IPS-18c (cell line): ENCODE measurements at regions not wholly inside any gene's neighbourhood (a gene's known extent, or its start where the extent isn't known, plus 50 kb on each side); places are given as distances from the start of the nearest gene placed in this dataset.
"Not testable (repeated sequence)": the region's sequence is repeated elsewhere in the genome, so short reads cannot be mapped to it uniquely, and the experiment has no call there.

Experiments
- H3K4me3 ChIP-seq: 2 replicates; pipeline ENCODE4 v1.7.0; 2013; ENCODE audit warnings: low read depth, mild to moderate bottlenecking, low read length, moderate library complexity; ENCODE audit not compliant: insufficient read depth
- H3K9me3 ChIP-seq: one replicate; pipeline ENCODE4 v1.6.1; 2013; ENCODE audit warnings: mild to moderate bottlenecking, low read length, moderate library complexity; ENCODE audit not compliant: control insufficient read depth, insufficient read depth

DNA sequence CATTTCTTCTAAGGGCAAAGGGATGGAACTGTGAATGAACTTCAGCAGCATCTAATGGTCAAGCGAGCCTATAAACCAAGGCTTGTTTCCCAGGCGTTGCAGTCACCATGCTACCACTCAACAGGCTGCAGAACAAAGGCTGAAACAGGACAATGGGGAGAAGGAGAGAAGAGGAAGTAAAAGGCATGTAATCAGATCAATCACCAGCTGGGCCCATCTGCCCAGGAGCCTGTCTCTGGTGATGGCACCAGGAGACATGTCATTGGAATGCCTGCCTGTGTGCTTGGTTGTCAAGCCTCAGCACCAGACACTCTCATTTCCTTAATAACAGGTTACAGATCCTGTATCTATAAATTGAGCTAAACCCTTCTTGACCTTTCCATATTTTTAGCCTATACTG, 81.7 kb upstream of the UMPS start:
- Histone ChIP-seq H3K4me3 (no peak overlapping the region), H3K9me3 (no peaks in the 10 kb centered on the region)

DNA sequence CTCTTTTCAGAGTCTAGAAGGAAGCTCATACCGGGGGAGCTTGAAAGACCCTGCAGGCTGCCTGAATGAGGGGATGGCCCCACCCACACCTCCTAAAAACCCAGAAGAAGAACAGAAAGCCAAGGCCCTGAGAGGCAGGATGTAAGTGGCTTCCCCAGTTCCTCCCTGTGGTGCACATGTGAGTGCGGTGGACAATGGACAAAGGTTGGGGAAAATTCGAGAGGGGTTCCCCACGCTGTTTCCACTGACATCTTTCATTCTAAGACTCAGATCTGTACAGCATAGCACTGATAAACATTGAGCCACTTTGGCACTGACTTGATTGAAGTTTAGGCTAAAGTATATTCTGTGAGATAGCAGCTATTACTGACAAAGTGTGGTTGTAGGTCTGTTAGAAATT, 79.5 kb upstream of the UMPS start:
- no peak overlapping the region for H3K4me3 ChIP-seq
- H3K9me3 ChIP-seq, result no peaks in the 10 kb centered on the region

DNA sequence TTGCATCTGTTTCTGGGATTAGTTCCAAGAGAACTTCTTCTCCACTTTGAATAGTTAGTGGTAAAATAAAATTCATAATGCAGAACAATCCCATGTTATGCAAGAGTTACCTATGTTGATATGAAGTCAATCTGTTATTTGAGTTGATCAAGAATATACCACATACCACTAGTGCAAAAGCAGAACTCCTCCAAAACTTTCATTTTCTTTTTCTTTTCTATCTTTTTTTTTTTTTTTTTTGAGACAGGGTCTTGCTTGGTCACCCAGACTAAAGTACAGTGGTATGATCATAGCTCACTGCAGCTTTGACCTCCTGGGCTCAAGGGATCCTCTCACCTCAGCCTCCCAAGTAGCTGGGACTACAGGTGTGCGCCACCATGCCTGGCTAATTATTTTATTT, 78.8 kb upstream of the UMPS start:
- H3K4me3 ChIP-seq, H3K9me3 ChIP-seq: not testable (repeated sequence)

DNA sequence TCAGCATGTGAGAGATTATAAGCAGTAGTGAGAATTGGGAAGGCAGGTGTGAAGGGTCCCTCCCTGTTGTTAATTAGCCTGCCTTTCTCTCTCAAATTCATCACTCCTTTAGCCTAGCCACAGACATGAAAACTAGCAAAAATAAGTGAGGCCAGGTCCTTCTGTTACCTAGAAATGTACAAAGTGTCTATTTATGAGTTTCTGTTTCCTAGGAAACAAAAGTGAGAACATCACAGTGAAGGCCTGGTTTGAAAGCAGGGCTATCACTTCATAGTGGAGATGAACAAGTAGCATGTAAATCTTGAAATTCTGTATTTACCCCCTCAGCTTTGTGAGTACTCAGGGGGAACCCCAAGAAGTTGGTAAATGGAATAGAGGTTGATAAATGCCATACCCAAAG, 78.2 kb upstream of the UMPS start:
- no peak overlapping the region for H3K4me3 ChIP-seq
- H3K9me3 ChIP-seq, result no peaks in the 10 kb centered on the region

DNA sequence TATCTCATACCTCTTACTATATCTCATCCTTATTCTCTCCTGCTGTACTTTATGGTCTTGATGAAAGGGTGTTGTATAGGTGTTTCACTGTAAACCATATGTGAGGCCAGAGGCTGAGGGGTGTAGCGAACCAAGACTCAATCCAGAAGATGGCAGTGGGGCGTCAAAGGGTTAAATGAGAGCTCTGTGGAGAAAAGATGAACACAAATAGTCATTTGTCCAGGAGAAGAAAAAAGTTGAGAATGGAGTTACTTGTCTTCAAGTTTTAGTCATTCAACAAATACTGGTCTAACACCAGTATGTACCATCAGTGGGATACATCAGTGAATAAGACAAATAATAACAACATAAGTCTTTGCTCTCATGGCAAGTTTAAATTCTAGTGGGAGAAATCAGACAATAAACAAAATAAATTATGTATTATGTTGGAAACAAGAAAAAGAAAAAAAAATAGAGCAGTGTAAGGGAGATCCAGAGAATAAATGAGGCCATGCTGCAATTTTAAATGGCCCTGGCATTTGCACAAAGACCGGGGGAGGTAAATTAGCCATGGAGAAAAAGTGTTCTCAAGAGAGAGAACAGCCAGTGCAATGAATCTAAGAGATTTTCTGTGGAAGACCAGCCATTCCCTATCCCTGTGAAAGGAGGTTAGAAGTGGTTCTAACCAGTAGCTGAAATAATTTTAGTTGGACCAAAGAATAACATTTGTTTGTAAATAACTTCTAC, 77.0 kb upstream of the UMPS start:
- Histone ChIP-seq H3K9me3 (no peaks in the 10 kb centered on the region), H3K4me3 (no peak overlapping the region)

DNA sequence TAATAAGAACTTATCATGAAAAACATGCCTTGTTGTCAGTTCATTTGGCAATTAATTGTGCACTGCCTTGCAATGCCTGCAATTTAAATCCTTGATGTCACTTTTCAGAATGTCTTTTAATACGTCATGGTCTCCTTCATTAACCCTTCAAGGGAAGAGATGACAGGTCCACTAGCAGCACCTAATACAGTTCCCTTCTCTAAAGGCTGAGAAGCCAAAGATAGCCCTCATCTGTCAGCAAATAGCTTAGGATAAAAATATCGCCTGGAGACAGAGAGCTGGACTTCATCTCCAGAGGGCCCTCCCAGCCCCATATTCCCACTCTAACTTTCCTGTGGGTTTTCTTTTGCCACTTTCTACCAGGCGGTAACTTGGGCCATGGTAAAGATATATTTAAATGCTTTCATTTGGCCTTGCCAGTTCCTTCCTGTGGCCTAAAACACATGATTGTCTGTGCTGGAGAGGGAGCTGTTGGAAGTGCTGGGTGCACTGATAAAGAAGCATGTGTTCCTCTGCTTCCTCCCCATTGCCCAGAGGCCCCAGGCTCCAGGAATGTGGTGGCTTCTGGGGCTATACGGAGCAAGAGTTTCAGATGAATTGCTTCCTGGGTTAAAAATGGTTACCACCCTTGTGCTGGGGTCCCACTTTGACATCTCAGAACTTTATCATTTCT, 76.3 kb upstream of the UMPS start:
- H3K9me3 ChIP-seq, result no peaks in the 10 kb centered on the region
- H3K4me3 ChIP-seq, result no peak overlapping the region

DNA sequence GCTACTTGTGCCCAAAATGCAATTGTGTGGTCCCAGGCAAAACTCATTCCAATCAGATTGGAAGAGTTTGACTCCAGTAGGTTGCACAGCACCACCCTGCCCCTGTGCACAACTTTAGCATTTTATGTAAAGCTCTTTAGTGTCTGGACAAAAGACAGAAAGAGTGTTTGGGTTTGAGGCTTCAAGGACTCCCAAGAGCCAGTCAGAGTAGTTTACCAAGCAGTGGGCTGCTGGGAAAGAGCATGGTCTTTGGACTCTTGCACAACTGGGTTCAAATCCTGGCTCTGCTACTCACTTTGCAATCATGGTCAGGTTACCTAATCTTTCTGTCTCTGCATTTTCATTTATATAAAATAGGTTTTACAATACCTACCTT, 75.8 kb upstream of the UMPS start:
- Histone ChIP-seq H3K9me3 (no peaks in the 10 kb centered on the region), H3K4me3 (no peak overlapping the region)

DNA sequence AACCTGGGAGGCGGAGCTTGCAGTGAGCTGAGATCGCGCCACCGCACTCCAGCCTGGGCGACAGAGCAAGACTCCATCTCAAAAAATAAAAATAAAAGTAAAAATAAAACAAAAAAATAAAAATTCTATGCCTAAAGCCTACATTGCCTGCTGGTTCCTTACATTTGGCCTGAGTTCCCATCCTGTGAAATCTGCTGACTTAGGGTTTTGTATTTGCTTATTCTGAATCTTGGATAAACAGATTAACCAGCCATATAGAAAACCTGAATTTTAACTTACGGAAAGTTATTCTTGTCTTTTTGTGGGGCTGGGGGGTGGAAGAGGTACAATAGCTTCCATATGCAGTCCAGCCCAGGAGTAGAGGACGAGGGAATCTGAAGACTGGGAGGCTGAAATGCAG, 73.7 kb upstream of the UMPS start:
- no peak overlapping the region for H3K4me3 ChIP-seq
- H3K9me3 ChIP-seq, result no peaks in the 10 kb centered on the region

DNA sequence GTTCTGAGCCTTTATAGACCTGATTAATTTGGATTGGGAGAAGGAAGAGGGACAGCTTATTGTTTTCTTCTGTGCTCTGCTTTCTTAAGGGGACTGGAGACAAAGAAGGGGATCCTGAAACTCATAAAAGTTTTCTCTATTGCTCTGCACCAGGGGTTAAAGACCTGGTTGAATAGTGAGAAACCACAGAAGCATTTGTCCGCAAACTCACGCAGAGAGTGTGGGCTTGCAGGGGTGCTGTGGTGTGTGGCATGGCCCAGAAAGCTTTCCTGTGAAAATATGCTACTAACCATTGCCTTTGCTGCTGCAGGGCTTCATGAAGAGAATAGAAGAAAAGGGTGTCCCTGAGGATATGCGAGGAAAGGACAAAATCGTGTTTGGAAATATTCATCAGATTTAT, 73.1 kb upstream of the UMPS start:
- Histone ChIP-seq H3K4me3 (no peak overlapping the region), H3K9me3 (no peaks in the 10 kb centered on the region)

DNA sequence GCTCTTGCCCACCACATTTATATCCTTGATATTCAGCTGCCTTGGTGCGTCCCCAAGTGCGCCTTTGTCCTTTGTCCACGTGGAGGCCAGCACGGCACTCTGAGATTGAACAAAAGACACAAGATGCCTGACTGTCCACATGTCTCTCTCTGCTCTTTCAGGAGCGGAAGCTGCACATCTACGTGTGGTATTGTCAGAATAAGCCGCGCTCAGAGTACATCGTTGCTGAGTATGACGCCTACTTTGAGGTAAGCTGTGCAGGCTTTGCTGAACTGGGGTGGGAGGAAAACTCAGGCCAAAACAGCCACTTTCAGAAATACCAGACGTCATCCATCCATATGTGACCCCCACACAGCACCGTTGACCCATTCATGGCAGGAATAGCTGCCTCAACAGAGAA, 72.0 kb upstream of the UMPS start:
- Histone ChIP-seq H3K4me3 (no peak overlapping the region), H3K9me3 (no peaks in the 10 kb centered on the region)

DNA sequence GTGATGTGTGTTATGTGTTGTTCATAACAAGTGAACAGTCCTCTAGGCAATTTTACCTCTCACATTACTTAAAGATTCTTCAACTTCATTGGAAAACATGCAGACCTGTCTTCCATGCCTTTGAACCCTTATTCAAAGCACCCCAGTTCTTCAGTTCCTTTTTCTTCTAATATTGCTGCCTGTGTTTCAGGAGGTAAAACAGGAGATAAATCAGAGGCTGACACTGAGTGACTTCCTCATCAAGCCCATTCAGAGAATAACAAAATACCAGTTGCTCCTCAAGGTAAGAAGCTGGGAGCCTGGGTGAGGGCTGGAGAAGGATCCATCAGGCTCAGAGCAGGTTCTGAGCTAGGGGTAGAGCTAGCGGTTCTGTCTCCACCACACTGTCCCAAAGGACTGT, 71.1 kb upstream of the UMPS start:
- no peaks in the 10 kb centered on the region for H3K9me3 ChIP-seq

DNA sequence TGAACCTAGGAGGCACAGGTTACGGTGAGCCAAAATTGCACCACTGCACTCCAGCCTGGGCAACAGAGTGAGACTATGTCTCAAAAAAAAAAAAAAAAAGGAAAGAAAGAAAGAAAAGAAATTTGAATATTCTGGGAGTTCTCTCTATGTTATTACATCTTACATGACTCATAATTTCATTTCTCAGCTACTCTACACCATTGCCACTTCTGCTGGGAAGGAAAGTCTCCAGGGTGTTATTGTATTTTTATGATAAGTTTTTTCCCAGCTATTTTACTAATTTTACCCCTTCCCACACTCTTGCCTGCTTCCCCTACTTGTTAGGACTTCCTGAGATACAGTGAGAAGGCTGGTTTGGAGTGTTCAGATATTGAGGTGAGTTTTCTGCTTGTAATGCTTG, 69.7 kb upstream of the UMPS start:
- H3K4me3 ChIP-seq, result no peak overlapping the region
- H3K9me3 ChIP-seq, result no peaks in the 10 kb centered on the region

More for the DNA sequence above, 71.1 kb upstream of the UMPS start:
- no peak overlapping the region for H3K4me3 ChIP-seq

DNA sequence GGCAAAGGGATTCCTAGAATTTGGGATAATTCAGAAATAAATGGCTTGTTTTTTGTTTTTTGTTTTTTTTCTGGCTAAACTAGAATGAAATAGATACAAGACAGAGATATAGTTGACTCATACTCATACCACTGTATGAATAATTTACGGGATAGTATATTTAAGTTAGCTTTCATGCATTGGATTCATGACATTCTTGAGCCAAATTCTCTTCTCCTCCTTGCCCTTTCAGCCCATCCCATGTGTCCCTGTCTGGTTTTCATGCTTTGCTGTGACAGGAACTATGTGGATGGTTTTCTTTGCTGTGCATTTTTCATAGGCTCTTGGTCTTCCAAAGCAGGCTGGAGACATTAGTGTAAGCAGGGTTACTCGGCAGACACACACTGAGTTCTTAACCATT, 66.6 kb upstream of the UMPS start:
- Histone ChIP-seq H3K9me3 (no peaks in the 10 kb centered on the region), H3K4me3 (no peak overlapping the region)

DNA sequence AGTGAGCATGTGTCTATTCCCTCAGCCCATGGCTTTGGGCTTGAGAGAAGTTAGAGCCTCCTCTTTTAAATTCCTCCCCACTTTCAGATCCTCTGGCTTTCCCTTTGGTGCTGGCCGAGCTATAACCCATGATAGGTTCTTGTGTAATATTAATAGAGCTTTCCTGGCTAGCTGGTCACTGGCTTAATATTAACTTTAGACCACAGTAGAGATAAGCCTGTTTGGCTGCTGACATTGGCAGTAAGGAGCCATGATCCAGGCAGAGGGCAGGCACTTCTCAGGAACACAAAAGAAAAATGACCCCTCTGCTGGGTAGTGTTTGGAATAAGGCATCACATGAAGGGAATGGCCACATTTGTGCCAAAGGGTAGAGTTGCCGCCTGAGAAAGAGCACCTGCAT, 65.4 kb upstream of the UMPS start:
- no peak overlapping the region for H3K4me3 ChIP-seq
- H3K9me3 ChIP-seq, result no peaks in the 10 kb centered on the region

DNA sequence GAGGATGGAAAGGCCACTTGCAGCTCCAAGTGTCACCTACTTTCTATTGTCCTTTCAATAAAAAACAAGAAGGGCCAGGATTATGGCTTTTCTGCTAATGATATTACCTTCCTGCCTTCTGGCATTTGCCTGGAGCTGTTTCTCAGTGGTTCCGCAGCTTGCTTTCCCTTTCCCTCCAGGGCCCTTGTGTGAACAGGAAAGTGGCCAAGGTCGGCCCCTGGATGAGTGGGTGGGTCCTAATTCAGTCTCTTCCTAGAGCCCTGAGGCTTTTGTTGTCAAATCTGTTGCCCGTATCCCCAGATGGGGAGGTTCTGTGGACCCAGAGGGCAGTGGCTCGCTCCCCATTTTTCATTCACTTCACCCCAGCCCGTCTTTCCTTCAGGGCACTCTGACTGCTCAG, 64.2 kb upstream of the UMPS start:
- Histone ChIP-seq H3K9me3 (no peaks in the 10 kb centered on the region), H3K4me3 (no peak overlapping the region)

DNA sequence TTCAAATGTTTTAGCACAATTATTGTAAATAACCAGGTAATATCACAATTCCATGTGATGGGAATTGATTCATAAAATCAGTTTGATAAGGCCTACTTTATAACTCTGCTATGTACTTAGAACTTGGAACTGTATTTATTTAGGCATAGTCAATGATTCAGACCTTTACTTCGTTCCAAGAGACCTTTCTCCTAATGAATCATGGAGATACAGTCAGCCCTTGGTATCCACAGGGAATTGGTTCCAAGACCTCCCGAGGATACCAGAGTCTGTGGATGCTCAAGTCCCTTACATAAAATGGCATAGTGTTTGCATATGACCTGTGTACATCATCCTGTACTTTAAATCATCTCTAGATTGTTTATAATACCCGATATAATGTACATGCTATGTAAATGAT, 60.8 kb upstream of the UMPS start:
- H3K4me3 ChIP-seq, result no peak overlapping the region

DNA sequence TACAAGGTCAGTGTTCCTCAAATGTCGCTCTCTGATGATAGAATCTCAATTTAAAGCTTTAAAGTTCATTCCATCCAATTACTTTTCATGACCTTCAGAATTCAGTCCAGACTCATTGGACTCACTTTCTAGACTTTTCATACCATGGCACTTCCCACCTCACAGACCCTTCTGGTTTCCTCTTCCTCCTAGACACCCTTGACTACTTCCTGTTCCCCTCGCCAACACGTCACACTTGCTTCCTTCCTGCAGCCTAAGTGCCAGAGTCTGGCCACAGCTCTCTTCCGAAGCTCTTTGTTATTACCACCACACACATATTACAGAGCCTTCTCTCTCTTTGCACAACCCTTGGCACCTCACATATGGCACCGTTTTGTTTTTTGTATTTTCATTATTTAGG, 59.1 kb upstream of the UMPS start:
- Histone ChIP-seq H3K4me3 (no peak overlapping the region), H3K9me3 (no peaks in the 10 kb centered on the region)

More for the DNA sequence above, 60.8 kb upstream of the UMPS start:
- H3K9me3 ChIP-seq, result no peaks in the 10 kb centered on the region

DNA sequence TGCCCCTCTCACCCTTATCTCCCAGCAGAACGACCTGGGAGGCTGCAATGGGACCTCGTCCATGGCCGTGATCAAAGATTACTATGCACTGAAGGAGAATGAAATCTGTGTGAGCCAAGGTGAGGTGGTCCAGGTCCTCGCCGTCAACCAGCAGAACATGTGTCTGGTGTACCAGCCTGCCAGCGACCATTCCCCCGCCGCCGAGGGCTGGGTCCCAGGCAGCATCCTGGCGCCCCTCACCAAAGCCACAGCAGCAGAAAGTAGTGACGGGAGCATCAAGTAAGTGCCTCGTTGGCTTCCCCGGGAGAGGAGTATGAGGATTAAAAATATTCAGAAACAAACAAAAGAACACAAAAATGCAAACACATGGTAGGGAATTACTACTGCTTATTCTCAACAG, 55.9 kb upstream of the UMPS start:
- H3K9me3 ChIP-seq, result no peaks in the 10 kb centered on the region
- H3K4me3 ChIP-seq, result no peak overlapping the region

DNA sequence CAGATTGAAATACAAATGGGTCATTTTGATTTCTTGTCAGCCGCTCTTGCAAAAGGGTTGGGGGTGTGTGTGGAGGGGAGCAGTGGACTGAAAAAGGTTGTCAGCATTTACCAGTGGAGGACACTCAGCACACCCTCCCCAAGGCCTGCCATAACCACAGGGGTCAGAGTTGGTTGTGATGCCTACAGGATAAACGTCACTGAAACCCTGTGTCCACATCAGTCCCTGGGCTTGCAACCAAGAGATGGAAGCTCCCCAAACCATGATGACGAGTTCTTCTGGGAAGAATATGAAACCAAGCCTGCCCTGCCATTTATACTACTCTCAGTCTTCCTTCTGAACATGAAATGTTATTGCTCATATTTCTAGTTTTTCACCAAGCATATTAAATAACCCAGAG, 54.0 kb upstream of the UMPS start:
- H3K9me3 ChIP-seq, result no peaks in the 10 kb centered on the region
- no peak overlapping the region for H3K4me3 ChIP-seq
